Posterior cingulate gyrus (tissue), 11 donors: ENCODE measurements at regions not wholly inside any gene's neighbourhood (a gene's known extent, or its start where the extent isn't known, plus 50 kb on each side); places are given as distances from the start of the nearest gene placed in this dataset.
"Not testable (repeated sequence)": the region's sequence is repeated elsewhere in the genome, so short reads cannot be mapped to it uniquely, and the experiment has no call there.

Source experiments
- DNase-seq, 10 donors: peaks; one replicate each; pipeline versions ENCODE4 v3.0.0 to v3.0.0-alpha.2; 2020 to 2021; ENCODE audit warnings: mixed read lengths in 3 of 10
- intact Hi-C: fragments of 100-400 bp; cut with DNase I; formaldehyde crosslinking; loops from one replicate; pipeline ENCODE4 v1.15.1; 2023

DNA sequence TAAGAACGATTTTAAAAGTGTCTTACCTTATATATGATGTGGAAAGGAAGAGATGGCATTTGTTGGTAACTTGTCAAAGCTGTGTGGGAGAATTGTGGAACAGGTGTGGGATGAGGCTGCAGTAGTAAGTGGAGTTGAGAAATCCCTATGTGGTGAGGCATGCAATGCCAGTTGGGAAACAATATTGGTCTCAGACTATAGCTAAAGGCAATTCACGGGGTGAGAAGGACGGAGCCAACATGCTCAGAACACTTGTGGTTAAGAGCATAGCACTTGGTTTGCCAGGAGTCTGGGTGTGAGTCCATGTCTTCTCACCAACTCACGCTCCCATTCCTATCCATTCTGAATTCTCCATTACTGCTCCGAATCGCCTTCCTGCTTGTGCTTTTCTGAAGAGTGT lies 615.6 kb upstream of the ADAMTS9 start:
- DNase-seq: no peak
- intact Hi-C loops: no loop called here

DNA sequence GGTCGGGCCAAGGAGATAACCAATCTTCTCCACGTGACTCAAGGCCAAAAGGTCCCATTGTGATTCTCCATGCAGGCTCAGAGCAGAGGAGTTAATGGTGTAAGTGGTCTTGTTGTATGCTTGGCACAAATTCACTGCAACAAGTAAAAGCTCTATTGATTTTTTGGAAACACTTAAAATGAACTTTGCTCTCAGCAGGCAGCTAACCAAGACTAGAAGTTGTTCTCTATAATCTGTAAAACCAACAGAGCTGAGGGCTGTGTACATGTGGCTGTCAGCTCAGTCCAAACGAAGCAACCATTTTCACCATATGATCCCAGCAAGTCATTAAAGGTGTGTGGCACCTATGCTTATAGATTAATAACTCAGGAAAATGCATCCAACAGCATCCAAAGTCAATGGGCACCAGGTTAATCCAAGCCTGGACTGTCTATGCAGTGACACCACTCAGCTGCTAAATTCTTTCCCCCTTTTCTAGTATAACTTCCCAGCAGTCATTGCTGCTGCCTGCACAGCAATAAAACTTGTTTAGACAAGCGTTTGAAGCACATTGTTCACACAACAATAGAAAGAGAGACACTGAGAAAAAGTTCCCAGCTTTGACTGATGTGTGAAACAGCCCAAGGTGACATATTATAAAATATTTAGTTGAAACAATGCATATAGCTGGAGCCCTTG lies 603.8 kb upstream of the ADAMTS9 start:
- no peak for DNase-seq

DNA sequence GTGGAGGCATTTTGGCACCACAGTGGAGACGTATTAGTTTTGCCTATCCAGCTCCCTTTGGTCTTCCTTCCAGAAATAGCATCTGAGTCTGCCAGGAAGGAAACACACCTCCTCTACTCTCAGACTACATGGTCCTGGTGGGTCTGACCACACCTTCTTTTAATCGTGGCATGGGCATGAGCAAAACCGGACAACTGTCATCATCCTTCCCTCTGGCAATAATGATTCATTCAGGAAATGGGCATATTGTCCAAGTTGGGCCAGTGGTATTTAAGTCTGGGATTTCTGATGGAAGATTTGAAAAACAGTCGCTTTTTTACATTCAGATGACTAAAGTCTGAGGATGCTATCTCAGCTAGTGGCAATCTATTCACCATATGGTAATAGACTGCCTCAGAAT lies 601.0 kb upstream of the ADAMTS9 start:
- DNase-seq: no peak
- intact Hi-C loops: no loop called here

More for the DNA sequence above, 603.8 kb upstream of the ADAMTS9 start:
- intact Hi-C loops: no loop called here

DNA sequence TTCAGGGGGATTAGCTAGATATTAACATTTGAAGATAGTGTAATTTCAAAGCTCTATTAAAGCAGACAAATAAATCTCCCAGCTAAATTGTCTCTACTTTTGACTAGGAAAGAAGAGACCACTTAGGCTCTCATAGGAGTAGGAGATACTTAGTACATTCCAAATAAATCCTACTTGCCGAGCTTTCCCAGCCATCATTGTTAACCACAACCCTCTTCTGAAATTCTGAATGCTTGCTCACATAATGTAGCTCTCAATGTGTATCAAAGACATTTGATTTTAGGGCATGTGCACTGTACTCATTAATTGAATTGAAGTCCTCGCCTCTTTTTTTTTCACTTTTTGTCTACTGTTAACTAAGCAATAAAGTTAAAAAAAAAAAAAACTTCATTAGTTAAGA lies 598.2 kb upstream of the ADAMTS9 start:
- DNase-seq: no peak
- intact Hi-C loops: no loop called here

DNA sequence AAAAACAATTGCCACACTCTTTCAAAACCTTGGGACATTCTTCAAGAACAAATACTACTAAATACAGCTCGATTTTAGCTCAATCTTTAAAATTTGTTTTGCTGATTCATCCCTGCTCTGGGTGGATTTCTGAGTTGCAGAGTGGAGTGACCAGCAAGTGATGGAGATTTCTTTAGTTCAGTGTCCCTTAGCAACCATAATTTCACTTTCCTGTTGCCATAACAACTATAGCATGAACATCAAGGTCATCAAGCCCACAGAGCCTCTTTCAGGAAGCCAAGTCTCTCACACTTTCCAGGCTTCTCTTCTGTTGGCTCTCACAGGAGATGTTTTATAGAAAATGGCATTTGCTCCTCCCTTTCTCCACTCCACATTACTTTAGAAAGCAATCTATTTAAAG lies 597.2 kb upstream of the ADAMTS9 start:
- no peak for DNase-seq
- intact Hi-C loops: no loop called here

DNA sequence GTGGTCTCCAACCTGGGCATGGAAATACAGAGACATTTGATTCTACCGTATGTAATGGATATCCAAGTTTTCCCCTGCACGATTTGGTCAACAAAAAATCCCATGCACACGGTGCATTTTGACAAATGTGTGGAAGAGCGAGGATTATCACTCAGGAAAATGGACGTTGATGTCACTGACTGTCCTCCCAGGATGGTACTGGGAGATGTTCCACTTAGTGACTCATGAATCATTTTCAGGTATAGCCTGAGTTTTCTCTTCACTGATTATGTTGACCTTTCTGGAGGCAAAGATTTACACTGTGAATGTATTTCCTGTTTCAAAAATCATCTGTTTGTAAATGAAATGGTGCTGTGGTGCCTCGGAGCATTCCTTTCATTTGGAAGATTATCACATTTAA lies 596.7 kb upstream of the ADAMTS9 start:
- no peak for DNase-seq
- intact Hi-C loops: no loop called here

DNA sequence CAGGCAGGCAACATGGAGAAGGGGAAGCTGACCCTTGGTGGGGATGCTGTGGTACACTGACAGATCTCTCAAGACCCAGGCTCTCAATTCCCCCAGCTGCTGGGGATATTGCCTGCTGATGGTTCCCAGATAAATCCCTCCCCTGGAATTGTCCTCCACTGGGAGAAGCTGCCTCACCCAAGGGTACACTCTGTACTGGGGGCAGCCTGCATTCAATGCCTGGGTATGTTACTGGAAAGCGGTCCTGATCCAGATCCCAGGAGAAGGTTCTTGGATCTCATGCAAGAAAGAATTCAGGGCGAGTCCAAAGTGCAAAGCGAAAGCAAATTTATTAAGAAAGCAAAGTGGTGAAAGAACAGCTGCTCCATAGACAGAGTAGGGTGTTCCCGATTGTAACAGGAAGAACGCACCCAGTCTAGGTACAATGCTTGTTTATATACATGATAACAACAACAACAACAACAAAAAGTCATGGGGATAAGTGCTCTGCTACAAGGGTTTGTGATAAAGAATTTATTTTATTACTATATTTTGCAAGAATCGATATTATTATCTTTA lies 591.5 kb upstream of the ADAMTS9 start:
- no peak for DNase-seq
- intact Hi-C loops: no loop called here

DNA sequence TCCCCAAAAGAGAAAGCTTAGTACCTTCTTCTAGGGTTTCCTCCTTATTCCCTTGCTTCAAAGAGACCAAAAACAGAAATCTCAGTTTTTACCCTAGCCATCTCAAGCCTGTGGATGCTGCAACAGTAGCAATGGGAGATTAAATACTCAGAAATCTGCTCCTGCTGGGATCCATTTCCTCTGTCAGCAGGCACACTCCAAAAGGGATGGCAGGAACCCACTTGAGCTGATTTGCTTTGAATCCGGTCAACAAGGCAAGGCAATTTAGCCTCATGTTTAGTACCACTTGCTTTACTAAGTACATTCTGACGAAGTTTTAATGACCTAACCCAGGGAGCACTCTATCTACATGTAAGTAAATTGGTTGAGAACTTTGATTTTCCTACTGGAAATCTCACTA lies 590.0 kb upstream of the ADAMTS9 start:
- intact Hi-C loops: no loop called here
- DNase-seq: no peak

DNA sequence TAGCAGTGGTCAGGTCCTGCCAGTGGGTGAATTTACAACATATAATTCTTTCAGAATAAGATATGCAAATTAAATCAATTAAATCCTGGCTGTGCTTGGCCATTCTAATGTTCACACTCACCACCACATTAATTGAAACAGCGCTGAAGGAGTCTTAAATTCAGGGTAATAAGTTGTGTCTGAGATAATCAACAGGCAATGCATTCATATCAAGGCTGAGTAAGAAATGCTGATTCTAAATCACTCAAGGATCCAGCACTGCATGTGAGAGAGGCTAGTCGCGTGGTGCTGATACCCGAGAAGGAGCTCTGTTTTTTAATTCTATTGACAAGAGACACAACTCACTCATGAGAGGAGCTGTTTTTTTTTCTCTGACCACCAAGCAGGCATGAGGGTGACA lies 588.8 kb upstream of the ADAMTS9 start:
- DNase-seq: no peak
- intact Hi-C loops: no loop called here

DNA sequence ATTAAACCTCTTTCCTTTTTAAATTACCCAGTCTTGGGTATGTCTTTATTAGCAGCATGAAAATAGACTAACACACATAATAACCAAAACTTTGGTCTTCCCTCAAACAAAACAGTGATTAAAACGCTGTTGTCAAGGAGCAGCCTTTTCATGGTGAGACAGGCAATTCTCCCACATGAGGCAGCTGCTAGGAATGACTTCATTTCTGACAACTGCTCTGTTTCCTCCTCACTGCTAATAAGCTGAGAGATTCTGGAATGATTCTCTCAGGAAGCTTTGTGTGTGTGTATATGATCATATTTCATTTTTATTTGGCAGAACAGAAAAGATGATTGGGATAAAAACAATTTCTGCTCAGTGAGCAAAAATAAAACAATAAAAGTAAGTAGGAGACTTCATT lies 580.6 kb upstream of the ADAMTS9 start:
- no peak for DNase-seq
- intact Hi-C loops: no loop called here

DNA sequence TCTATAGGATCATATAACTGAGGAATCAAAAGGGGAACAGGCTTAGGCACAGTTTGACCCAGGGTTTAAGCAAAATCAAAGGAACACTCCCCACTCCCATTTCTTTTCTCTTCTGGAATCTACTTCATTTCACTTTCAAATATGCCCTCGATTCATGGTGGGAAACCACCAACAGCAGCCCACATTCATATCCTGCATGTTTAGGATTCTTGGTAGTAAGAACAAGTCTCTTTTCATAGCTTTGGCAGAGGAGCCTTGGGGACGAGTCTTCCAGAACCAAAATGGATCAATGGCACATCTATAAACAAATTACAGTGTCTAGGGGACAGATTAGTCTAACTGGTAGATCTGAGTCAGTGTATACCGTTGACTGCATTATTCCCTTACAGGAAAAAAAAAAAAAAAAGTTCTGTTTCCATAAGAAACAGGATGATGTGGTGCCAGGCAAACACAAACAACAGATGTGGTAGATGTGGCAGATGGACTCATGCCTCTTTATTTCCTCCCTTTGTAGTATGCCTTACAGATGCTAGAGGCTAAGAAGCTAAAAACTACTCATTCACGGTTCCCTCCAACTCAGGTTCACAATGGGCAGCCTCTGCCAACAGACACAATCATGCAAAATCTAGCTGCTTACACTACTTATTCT lies 578.3 kb upstream of the ADAMTS9 start:
- no peak for DNase-seq

DNA sequence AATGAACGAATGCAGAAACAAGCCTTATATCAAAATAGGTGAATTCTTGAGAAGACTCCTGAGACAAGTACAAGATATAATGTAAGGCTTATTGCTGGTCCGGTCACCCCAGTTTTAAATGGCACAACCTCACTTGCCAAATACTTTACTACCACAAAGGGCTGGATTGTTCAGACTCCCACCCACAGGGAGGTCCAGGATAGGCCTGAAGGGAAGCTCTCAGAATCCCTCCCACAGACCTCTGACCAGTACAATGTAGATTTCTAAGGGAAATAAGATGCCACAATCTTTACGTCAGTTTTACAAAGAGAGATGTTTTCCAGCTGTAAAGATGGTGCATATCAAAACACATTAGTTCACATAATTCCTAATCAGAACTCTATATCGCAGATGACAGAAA lies 577.7 kb upstream of the ADAMTS9 start:
- intact Hi-C loops: no loop called here

More for the DNA sequence above, 578.3 kb upstream of the ADAMTS9 start:
- intact Hi-C loops: no loop called here

DNA sequence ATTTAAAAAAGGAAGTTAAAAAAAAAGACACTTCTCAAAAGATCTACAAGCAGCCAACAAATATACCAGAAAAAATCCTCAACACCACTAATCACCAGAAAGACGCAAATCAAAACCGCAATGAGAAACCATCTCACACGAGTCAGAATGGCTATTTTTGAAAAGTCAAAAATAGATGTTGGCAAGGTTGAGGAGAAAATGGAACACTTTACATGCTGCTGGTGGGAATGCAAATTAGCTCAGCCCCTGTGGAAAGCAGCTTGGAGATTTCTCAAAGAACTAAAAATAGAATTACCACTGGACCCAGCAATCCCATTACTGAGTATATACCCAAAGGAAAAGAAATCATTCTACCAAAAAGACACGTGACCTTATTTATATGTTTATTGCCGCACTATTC lies 574.7 kb upstream of the ADAMTS9 start:
- intact Hi-C loops: no loop called here
- DNase-seq: no peak

More for the DNA sequence above, 577.7 kb upstream of the ADAMTS9 start:
- DNase-seq: no peak

DNA sequence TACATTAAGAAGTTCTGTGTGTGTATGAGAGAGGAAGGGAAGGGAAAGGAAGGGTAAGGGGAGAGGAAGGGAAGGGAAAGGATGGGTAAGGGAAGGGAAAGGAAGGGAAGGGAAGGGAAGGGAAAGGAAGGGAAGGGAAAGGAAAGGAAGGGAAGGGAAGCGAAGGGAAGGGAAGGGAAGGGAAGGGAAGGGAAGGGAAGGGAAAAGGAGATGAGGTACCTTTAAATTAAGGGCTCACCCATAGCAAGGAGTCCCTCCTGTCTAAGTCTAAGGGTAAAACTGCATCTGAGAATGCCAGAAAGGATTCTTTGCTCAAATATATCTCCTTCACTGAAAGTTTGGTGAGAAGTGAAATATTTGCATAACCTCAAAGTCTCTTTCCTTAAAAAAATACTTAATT lies 572.1 kb upstream of the ADAMTS9 start:
- intact Hi-C loops: no loop called here
- DNase-seq: no peak

DNA sequence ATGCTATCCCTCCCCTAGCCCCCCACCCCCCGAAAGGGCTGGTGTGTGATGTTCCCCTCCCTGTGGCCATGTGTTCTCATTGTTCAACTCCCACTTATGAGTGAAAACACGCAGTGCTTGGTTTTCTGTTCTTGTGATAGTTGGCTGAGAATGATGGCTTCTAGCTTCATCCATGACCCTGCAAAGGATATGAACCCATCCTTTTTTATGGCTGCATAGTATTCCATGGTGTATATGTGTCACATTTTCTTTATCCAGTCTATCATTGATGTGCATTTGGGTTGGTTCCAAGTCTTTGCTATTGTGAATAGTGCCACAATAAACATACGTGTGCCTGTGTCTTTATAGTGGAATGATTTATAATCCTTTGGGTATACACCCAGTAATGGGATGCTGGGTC lies 565.1 kb upstream of the ADAMTS9 start:
- intact Hi-C loops, DNase-seq: not testable (repeated sequence)

DNA sequence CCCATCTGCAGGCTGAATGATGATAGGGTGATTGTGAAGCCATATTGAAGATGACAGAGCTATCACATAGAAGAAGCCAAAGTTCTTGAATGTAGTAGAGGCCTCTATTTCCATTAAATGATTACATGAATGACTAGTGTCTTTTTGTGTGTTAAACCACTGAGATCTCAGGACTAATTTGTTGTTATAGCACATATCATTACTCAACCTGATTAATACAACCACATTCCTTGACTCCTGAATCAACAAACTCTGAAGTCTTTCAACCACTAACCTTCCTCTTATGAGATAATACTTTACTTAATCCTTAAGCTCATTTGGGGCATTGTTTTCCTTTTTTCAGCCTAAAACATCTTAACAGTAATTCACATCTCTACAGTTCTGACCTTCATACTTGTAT lies 564.5 kb upstream of the ADAMTS9 start:
- intact Hi-C loops: no loop called here
- DNase-seq: no peak

DNA sequence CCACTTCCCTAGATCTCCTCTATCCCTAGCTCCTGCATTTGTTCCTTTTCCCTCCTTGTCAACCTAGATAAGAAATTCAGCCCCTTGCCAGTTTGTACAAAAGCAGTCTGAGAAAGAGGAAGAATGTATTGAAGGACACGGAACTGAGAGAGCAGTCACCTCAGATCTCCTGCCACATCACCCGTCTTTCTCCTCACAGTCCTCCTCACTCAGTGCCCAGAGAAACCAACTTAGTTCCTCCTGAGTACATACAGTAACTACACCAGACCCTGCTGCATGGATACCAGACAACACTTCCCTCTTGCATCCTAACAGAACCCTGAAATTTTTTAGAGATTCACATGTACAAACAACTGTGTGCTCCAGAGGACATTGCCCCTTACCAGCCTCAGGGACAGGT lies 563.6 kb upstream of the ADAMTS9 start:
- no peak for DNase-seq
- intact Hi-C loops: no loop called here

DNA sequence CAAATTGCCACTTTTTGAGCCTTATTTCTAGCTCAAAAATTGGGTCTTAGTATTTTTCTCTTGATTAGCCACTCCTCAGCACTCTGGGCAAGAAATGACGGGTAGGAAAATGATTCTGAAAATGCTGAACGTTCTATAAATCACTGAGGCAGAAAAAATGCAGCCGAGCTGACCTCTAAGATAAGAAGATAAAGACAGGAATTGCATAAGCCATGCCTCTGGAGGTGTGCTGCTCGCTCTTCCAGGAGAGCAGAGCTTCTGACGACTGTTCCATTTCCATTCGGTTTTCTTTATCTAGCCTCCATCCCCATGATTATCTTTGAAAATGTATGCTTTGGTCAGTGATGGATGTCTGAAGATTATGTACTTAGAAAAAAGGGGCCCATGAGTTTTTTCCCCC lies 558.8 kb upstream of the ADAMTS9 start:
- DNase-seq: no peak
- intact Hi-C loops: loop anchor here (5.0 kb wide), 1 partner anchor 714 kb away; no protein-coding TSS in a partner anchor

DNA sequence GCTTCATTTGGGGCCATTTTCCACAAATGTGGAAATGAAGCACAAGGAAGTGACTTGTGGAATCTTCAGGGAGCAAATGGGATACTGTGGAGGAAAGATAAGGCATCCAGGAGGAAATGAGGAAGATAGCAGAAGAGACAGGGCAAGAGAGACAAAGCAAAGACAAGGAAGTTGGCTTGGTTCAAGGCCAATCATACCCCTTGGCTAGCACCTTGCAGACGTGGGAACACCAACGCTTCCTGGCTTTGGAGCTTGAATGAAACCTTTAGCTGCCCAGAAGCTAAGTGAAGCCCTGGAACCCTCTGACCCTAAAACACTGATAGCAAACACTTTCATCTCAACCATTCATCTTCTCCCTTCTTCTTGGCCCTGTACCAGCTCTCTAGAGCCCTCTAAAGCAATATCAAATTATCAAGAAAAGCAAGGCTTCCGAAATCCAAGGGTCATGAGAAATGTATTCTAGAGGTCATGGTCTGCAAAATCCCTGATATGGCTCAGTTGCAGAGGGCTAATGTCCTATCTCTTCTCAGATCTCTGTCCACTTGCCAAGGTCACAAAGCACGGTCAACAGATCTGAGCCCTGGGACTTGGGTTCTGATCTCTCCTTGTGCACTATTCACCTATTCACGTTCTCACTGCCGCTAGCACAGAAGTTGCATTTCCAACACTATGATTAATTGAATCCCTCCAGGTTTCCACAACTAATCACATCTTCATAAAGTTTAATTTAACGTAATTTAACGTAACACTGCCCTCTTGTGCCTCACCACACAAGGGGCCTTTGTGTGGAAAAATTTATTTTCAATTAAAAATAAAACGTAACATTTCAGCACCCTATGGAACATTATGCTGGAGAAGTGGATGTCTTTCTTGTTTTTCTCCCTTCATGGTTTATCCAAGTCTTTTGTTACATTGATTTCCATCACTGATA lies 557.6 kb upstream of the ADAMTS9 start:
- intact Hi-C loops: loop anchor here (5.0 kb wide), 1 partner anchor 713 kb away; no protein-coding TSS in a partner anchor
- DNase-seq: no peak

DNA sequence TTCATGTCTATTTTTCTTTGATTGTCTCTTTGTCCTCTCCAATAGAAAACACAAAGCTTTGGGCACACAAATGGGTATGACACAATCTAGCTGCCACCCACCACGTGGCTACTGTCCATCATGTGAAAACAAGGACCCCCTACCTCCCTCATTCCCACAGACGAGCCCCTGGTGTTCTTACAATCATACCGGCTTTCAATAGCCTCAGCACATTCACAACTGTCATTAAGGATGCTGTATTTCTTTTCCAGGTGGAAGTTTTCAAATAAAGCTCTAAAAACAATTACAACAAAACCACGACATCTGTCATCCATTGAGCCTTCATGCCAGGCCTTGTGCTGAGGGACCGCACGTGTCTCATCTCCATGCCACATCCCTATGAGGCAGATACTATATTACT lies 552.6 kb upstream of the ADAMTS9 start:
- intact Hi-C loops: no loop called here
- DNase-seq: no peak

DNA sequence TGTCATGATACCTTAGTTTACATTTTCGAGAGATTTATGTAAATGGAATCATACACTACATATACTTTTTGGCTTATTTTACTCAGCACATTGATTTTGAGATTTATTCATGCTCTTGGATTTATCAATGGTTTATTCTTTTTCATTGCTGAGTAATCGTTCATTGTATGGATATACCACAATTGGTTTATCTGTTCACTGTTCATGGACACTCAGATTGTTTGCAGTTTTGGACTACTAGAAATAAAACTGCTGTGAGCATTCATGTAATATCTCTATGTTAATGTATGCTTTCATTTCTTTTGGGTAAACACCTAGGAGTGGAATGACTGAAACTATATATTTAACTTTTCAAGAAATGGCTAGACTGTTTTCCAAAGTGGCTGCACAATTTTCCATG lies 550.9 kb upstream of the ADAMTS9 start:
- DNase-seq: no peak
- intact Hi-C loops: no loop called here
